Liver (tissue), 8 donors: ENCODE measurements at regions not wholly inside any gene's neighbourhood (a gene's known extent, or its start where the extent isn't known, plus 50 kb on each side); places are given as distances from the start of the nearest gene placed in this dataset.

ENCODE experiments used
- DNase-seq: peaks from one replicate; pipeline ENCODE4 v3.0.0-alpha.2; 2017; ENCODE audit warnings: low spot score
- H3K27ac ChIP-seq, 2 donors: one replicate each; pipeline ENCODE4 v1.7.0; 2013; ENCODE audit warnings: inconsistent platforms in 2 of 2, low read length in 2 of 2, control low read depth in 1 of 2, low read depth in 1 of 2, mild to moderate bottlenecking in 1 of 2
- H3K27me3 ChIP-seq, 4 donors: one replicate each; pipeline versions ENCODE4 v1.6.1 to v1.7.0; 2013; ENCODE audit warnings: low read length in 3 of 4, inconsistent platforms in 1 of 4, mild to moderate bottlenecking in 1 of 4, moderate library complexity in 1 of 4; ENCODE audit not compliant: control insufficient read depth in 4 of 4, insufficient read depth in 4 of 4
- H3K36me3 ChIP-seq, 4 donors: one replicate each; pipeline versions ENCODE4 v1.6.1 to v1.7.0; 2013; ENCODE audit warnings: low read length in 3 of 4, mild to moderate bottlenecking in 3 of 4, low read depth in 1 of 4, moderate library complexity in 1 of 4; ENCODE audit not compliant: control insufficient read depth in 4 of 4, insufficient read depth in 3 of 4
- H3K4me1 ChIP-seq, 4 donors: one replicate each; pipeline versions ENCODE4 v1.6.1 to v1.7.0; 2013; ENCODE audit warnings: low read length in 3 of 4, mild to moderate bottlenecking in 3 of 4, moderate library complexity in 1 of 4; ENCODE audit not compliant: control insufficient read depth in 4 of 4, insufficient read depth in 4 of 4
- H3K4me3 ChIP-seq, 3 donors: one replicate each; pipeline versions ENCODE4 v1.6.1 to v1.7.0; 2013; ENCODE audit warnings: low read length in 3 of 3, control low read depth in 1 of 3, low read depth in 1 of 3, mild to moderate bottlenecking in 1 of 3
- H3K9ac ChIP-seq, 2 donors: one replicate each; pipeline ENCODE4 v1.7.0; 2013; ENCODE audit warnings: low read length in 2 of 2, mild to moderate bottlenecking in 2 of 2, moderate library complexity in 2 of 2, control low read depth in 1 of 2, low read depth in 1 of 2
- H3K9me3 ChIP-seq, 4 donors: one replicate each; pipeline versions ENCODE4 v1.6.1 to v1.7.0; 2013; ENCODE audit warnings: low read length in 3 of 4; ENCODE audit not compliant: control insufficient read depth in 4 of 4
- ATF3 ChIP-seq: IDR thresholded peaks from 2 replicates; pipeline ENCODE4 v1.6.1; 2016; ENCODE audit warnings: antibody characterized with exemption
- EGR1 ChIP-seq, 2 donors: IDR thresholded peaks; 2 replicates each; pipeline ENCODE4 v1.6.1; 2016 to 2018; ENCODE audit warnings: antibody characterized with exemption in 2 of 2, low read depth in 2 of 2
- FOXA1 ChIP-seq: IDR thresholded peaks from 2 replicates; pipeline ENCODE4 v1.6.1; 2016; ENCODE audit warnings: antibody characterized with exemption
- FOXA2 ChIP-seq: IDR thresholded peaks from 2 replicates; pipeline ENCODE4 v1.6.1; 2016; ENCODE audit warnings: antibody characterized with exemption
- GABPA ChIP-seq, 2 donors: IDR thresholded peaks in 1 of 2; conservative IDR thresholded peaks in 1 of 2; 2 replicates each; pipeline ENCODE4 v1.6.1; 2016; ENCODE audit warnings: antibody characterized with exemption in 2 of 2, mild to moderate bottlenecking in 1 of 2, moderate library complexity in 1 of 2
- HNF4A ChIP-seq, 2 donors: conservative IDR thresholded peaks; 2 replicates each; pipeline ENCODE4 v1.6.1; 2016; ENCODE audit warnings: antibody characterized with exemption in 2 of 2, mild to moderate bottlenecking in 2 of 2
- HNF4G ChIP-seq: IDR thresholded peaks from 2 replicates; pipeline ENCODE4 v1.6.1; 2016; ENCODE audit warnings: antibody characterized with exemption
- JUND ChIP-seq, 2 donors: IDR thresholded peaks; 2 replicates each; pipeline ENCODE4 v1.6.1; 2016; ENCODE audit warnings: antibody characterized with exemption in 2 of 2
- MAX ChIP-seq: IDR thresholded peaks from 2 replicates; pipeline ENCODE4 v1.6.1; 2016; ENCODE audit warnings: antibody characterized with exemption
- NR2F2 ChIP-seq: IDR thresholded peaks from 2 replicates; pipeline ENCODE4 v1.6.1; 2016; ENCODE audit warnings: antibody characterized with exemption
- RAD21 ChIP-seq, 2 donors: IDR thresholded peaks; 2 replicates each; pipeline ENCODE4 v1.6.1; 2016; ENCODE audit warnings: antibody characterized with exemption in 2 of 2, mild to moderate bottlenecking in 2 of 2
- RXRA ChIP-seq, 2 donors: IDR thresholded peaks; 2 replicates each; pipeline ENCODE4 v1.6.1; 2017 to 2018; ENCODE audit warnings: antibody characterized with exemption in 2 of 2, mild to moderate bottlenecking in 1 of 2
- SP1 ChIP-seq: IDR thresholded peaks from 2 replicates; pipeline ENCODE4 v1.6.1; 2018; ENCODE audit warnings: antibody characterized with exemption, mild to moderate bottlenecking
- TAF1 ChIP-seq: conservative IDR thresholded peaks from 2 replicates; pipeline ENCODE4 v1.6.1; 2016; ENCODE audit warnings: antibody characterized with exemption, mild to moderate bottlenecking
- YY1 ChIP-seq: IDR thresholded peaks from 2 replicates; pipeline ENCODE4 v1.6.1; 2016; ENCODE audit warnings: antibody characterized with exemption, mild to moderate bottlenecking
- WGBS: extraction: QIAGEN DNeasy Blood & Tissue Kit; methylation state at CpG from one replicate; pipeline ENCODE4 v1.1.7; 2013; 5-methylcytosine and 5-hydroxymethylcytosine counted together
- TF ChIP-seq, protein P1 (sequence below): IDR thresholded peaks from 2 replicates; pipeline ENCODE4 v1.6.1; 2016; ENCODE audit warnings: antibody characterized with exemption, mild to moderate bottlenecking
- TF ChIP-seq, protein P2 (sequence below): IDR thresholded peaks from 2 replicates; pipeline ENCODE4 v1.6.1; 2016; ENCODE audit warnings: antibody characterized with exemption
- TF ChIP-seq, protein P3 (sequence below): fragments of 150-350 bp; IDR thresholded peaks from 2 replicates; pipeline ENCODE4 v1.5.1; 2017; ENCODE audit warnings: improper control_type of control experiment, low read depth, low read length; ENCODE audit not compliant: missing input control
- donor health status: healthy.
- donor health status: healthy.
- donor health status: healthy.
- donor health status: healthy.
- donor health status: healthy.

GRCh38 chr10:52939894-52940293 is 167.3 kb upstream of the MBL2 start:
- no peaks in the 10 kb centered on the region for H3K4me1 ChIP-seq
- TF ChIP-seq SP1 (no peak), ATF3 (no peak), FOXA1 (no peak), YY1 (no peak), RXRA (IDR thresholded peaks at IDR 0.05) (no peak), EGR1 (IDR thresholded peaks at IDR 0.05; ENCODE audit: low read depth in 2 of 2) (no peak), FOXA2 (no peak), HNF4G (no peak), RAD21 (IDR thresholded peaks at IDR 0.05) (no peak), JUND (IDR thresholded peaks at IDR 0.05) (no peak), HNF4A (conservative IDR thresholded peaks at IDR 0.05) (no peak), MAX (no peak), NR2F2 (no peak), GABPA (IDR thresholded peaks at IDR 0.05 in 1 of 2, conservative IDR thresholded peaks at IDR 0.05 in 1 of 2) (no peak), TAF1 (no peak)
- TF ChIP-seq, protein P1, sequence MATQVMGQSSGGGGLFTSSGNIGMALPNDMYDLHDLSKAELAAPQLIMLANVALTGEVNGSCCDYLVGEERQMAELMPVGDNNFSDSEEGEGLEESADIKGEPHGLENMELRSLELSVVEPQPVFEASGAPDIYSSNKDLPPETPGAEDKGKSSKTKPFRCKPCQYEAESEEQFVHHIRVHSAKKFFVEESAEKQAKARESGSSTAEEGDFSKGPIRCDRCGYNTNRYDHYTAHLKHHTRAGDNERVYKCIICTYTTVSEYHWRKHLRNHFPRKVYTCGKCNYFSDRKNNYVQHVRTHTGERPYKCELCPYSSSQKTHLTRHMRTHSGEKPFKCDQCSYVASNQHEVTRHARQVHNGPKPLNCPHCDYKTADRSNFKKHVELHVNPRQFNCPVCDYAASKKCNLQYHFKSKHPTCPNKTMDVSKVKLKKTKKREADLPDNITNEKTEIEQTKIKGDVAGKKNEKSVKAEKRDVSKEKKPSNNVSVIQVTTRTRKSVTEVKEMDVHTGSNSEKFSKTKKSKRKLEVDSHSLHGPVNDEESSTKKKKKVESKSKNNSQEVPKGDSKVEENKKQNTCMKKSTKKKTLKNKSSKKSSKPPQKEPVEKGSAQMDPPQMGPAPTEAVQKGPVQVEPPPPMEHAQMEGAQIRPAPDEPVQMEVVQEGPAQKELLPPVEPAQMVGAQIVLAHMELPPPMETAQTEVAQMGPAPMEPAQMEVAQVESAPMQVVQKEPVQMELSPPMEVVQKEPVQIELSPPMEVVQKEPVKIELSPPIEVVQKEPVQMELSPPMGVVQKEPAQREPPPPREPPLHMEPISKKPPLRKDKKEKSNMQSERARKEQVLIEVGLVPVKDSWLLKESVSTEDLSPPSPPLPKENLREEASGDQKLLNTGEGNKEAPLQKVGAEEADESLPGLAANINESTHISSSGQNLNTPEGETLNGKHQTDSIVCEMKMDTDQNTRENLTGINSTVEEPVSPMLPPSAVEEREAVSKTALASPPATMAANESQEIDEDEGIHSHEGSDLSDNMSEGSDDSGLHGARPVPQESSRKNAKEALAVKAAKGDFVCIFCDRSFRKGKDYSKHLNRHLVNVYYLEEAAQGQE: no peak
- TF ChIP-seq, protein P2, sequence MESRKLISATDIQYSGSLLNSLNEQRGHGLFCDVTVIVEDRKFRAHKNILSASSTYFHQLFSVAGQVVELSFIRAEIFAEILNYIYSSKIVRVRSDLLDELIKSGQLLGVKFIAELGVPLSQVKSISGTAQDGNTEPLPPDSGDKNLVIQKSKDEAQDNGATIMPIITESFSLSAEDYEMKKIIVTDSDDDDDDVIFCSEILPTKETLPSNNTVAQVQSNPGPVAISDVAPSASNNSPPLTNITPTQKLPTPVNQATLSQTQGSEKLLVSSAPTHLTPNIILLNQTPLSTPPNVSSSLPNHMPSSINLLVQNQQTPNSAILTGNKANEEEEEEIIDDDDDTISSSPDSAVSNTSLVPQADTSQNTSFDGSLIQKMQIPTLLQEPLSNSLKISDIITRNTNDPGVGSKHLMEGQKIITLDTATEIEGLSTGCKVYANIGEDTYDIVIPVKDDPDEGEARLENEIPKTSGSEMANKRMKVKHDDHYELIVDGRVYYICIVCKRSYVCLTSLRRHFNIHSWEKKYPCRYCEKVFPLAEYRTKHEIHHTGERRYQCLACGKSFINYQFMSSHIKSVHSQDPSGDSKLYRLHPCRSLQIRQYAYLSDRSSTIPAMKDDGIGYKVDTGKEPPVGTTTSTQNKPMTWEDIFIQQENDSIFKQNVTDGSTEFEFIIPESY: no peak
- TF ChIP-seq, protein P3, sequence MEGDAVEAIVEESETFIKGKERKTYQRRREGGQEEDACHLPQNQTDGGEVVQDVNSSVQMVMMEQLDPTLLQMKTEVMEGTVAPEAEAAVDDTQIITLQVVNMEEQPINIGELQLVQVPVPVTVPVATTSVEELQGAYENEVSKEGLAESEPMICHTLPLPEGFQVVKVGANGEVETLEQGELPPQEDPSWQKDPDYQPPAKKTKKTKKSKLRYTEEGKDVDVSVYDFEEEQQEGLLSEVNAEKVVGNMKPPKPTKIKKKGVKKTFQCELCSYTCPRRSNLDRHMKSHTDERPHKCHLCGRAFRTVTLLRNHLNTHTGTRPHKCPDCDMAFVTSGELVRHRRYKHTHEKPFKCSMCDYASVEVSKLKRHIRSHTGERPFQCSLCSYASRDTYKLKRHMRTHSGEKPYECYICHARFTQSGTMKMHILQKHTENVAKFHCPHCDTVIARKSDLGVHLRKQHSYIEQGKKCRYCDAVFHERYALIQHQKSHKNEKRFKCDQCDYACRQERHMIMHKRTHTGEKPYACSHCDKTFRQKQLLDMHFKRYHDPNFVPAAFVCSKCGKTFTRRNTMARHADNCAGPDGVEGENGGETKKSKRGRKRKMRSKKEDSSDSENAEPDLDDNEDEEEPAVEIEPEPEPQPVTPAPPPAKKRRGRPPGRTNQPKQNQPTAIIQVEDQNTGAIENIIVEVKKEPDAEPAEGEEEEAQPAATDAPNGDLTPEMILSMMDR: no peak
- H3K27ac ChIP-seq: no peak overlapping the region
- H3K4me3 ChIP-seq: no peak overlapping the region
- WGBS: 90% methylated on average over 12 of the region's 12 CpGs
- no peaks in the 10 kb centered on the region for H3K27me3 ChIP-seq
- no peak overlapping the region for H3K9ac ChIP-seq
- H3K36me3 ChIP-seq: no peaks in the 10 kb centered on the region
- H3K9me3 ChIP-seq: no peaks in the 10 kb centered on the region
- no peak for DNase-seq

DNA sequence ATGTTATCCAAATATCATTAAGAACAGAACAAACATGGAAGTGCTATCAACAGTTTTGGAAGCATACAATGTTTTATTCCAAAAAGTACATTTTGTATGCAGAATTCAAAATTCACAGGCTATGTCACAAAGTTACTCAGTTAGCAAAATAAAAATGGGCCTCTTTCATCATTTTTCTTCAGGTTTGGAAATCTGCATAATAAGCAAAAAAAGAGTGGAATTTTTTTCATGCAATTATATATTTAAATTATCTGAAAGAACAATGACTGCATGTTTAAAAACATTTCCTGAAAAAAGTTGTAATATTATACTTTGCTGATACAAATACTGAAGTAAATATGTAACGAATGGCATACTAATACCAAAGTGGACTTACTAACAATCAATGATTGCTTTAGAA is 161.2 kb upstream of the MBL2 start:
- H3K27ac ChIP-seq: no peak overlapping the region
- 67% methylated on average over 1 of the region's 1 CpG for WGBS
- DNase-seq: no peak
- H3K27me3 ChIP-seq: no peaks in the 10 kb centered on the region
- H3K4me1 ChIP-seq: no peaks in the 10 kb centered on the region
- H3K4me3 ChIP-seq: no peak overlapping the region
- H3K9ac ChIP-seq: no peak overlapping the region
- H3K36me3 ChIP-seq: no peaks in the 10 kb centered on the region
- H3K9me3 ChIP-seq: no peaks in the 10 kb centered on the region
- TF ChIP-seq EGR1 (IDR thresholded peaks at IDR 0.05; ENCODE audit: low read depth in 2 of 2) (no peak), FOXA2 (no peak), RAD21 (IDR thresholded peaks at IDR 0.05) (no peak), TAF1 (no peak), FOXA1 (no peak), NR2F2 (no peak), ATF3 (no peak), MAX (no peak), JUND (IDR thresholded peaks at IDR 0.05) (no peak), SP1 (no peak), YY1 (no peak), HNF4G (no peak), HNF4A (conservative IDR thresholded peaks at IDR 0.05) (no peak), GABPA (IDR thresholded peaks at IDR 0.05 in 1 of 2, conservative IDR thresholded peaks at IDR 0.05 in 1 of 2) (no peak), RXRA (IDR thresholded peaks at IDR 0.05) (no peak)
- TF ChIP-seq, protein P3: no peak
- TF ChIP-seq, protein P2: no peak
